Trophoblast cell (in vitro differentiated cells and primary cell): ENCODE measurements at regions not wholly inside any gene's neighbourhood (a gene's known extent, or its start where the extent isn't known, plus 50 kb on each side); places are given as distances from the start of the nearest gene placed in this dataset.
"Not testable (repeated sequence)": the region's sequence is repeated elsewhere in the genome, so short reads cannot be mapped to it uniquely, and the experiment has no call there.

ENCODE experiments used
- DNase-seq, 2 donors: peaks; one replicate each; pipeline ENCODE4 v3.0.0-alpha.2; 2016
- H2AFZ ChIP-seq: 2 replicates; pipeline ENCODE4 v1.6.1; 2013; ENCODE audit warnings: low read length, moderate library complexity, mild to moderate bottlenecking; ENCODE audit not compliant: insufficient read depth, poor library complexity
- H2AK5ac ChIP-seq: 2 replicates; pipeline ENCODE4 v1.6.1; 2013; ENCODE audit warnings: mild to moderate bottlenecking, low read length
- H2BK120ac ChIP-seq: 2 replicates; pipeline ENCODE4 v1.6.1; 2013; ENCODE audit warnings: low read length, mild to moderate bottlenecking, moderate library complexity; ENCODE audit not compliant: insufficient read depth, poor library complexity
- H2BK12ac ChIP-seq: 2 replicates; pipeline ENCODE4 v1.6.1; 2013; ENCODE audit warnings: mild to moderate bottlenecking, low read length, moderate library complexity
- H2BK5ac ChIP-seq: 2 replicates; pipeline ENCODE4 v1.6.1; 2013; ENCODE audit warnings: low read length, low read depth, moderate library complexity, mild to moderate bottlenecking; ENCODE audit not compliant: poor library complexity
- H3K14ac ChIP-seq: 2 replicates; pipeline ENCODE4 v1.6.1; 2013; ENCODE audit warnings: mild to moderate bottlenecking, low read length
- H3K18ac ChIP-seq: 2 replicates; pipeline ENCODE4 v1.6.1; 2013; ENCODE audit warnings: mild to moderate bottlenecking, low read length
- H3K23ac ChIP-seq: 2 replicates; pipeline ENCODE4 v1.6.1; 2013; ENCODE audit warnings: low read length
- H3K27ac ChIP-seq: 2 replicates; pipeline ENCODE4 v1.5.1; 2013; ENCODE audit warnings: low read depth, mild to moderate bottlenecking, inconsistent platforms, low read length, moderate library complexity
- H3K27me3 ChIP-seq: 2 replicates; pipeline ENCODE4 v1.6.1; 2013; ENCODE audit warnings: inconsistent platforms, mild to moderate bottlenecking, low read length, moderate library complexity; ENCODE audit not compliant: insufficient read depth
- H3K36me3 ChIP-seq, 2 experiments: 1 replicate in 1 of 2; 2 replicates in 1 of 2; pipeline ENCODE4 v1.6.1; 2013; ENCODE audit warnings: low read length in 2 of 2, mild to moderate bottlenecking in 2 of 2, moderate library complexity in 1 of 2; ENCODE audit not compliant: insufficient read depth in 2 of 2, control insufficient read depth in 1 of 2
- H3K4ac ChIP-seq: 2 replicates; pipeline ENCODE4 v1.6.1; 2013; ENCODE audit warnings: low read depth, mild to moderate bottlenecking, low read length, moderate library complexity
- H3K4me1 ChIP-seq, 2 experiments: 1 replicate in 1 of 2; 2 replicates in 1 of 2; pipeline ENCODE4 v1.6.1; 2013; ENCODE audit warnings: low read length in 2 of 2, mild to moderate bottlenecking in 2 of 2, moderate library complexity in 1 of 2; ENCODE audit not compliant: insufficient read depth in 2 of 2, control insufficient read depth in 1 of 2
- H3K4me2 ChIP-seq: 2 replicates; pipeline ENCODE4 v1.6.1; 2013; ENCODE audit warnings: inconsistent platforms, mild to moderate bottlenecking, low read length, moderate library complexity
- H3K4me3 ChIP-seq: 2 replicates; pipeline ENCODE4 v1.5.1; 2013; ENCODE audit warnings: mild to moderate bottlenecking, low read depth, low read length, inconsistent platforms
- H3K79me1 ChIP-seq: one replicate; pipeline ENCODE4 v1.6.1; 2013; ENCODE audit warnings: low read length
- H3K79me2 ChIP-seq: 2 replicates; pipeline ENCODE4 v1.6.1; 2013; ENCODE audit warnings: low read length, mild to moderate bottlenecking; ENCODE audit not compliant: control insufficient read depth, insufficient read depth, poor library complexity
- H3K9ac ChIP-seq: 2 replicates; pipeline ENCODE4 v1.6.1; 2013; ENCODE audit warnings: mild to moderate bottlenecking, low read length
- H3K9me3 ChIP-seq: 2 replicates; pipeline ENCODE4 v1.6.1; 2013; ENCODE audit warnings: low read depth, mild to moderate bottlenecking, control low read depth, inconsistent platforms, low read length; ENCODE audit not compliant: insufficient read depth
- H4K12ac ChIP-seq: 2 replicates; pipeline ENCODE4 v1.6.1; 2013; ENCODE audit warnings: low read depth, mild to moderate bottlenecking, low read length, moderate library complexity
- H4K8ac ChIP-seq: 2 replicates; pipeline ENCODE4 v1.6.1; 2013; ENCODE audit warnings: low read depth, mild to moderate bottlenecking, low read length, moderate library complexity
- H4K91ac ChIP-seq: one replicate; pipeline ENCODE4 v1.6.1; 2013; ENCODE audit warnings: low read depth, mild to moderate bottlenecking, low read length, moderate library complexity
- WGBS: extraction: QIAGEN DNeasy Blood & Tissue Kit; methylation state at CpG from one replicate; pipeline ENCODE4 v1.1.7; 2013; ENCODE audit warnings: missing lambda C conversion rate; ENCODE audit not compliant: insufficient read length, insufficient coverage; ENCODE audit errors: extremely low coverage; 5-methylcytosine and 5-hydroxymethylcytosine counted together

- Histone ChIP-seq H3K27ac (no peak overlapping the region), H3K4ac (no peak overlapping the region), H3K79me1 (no peaks in the 10 kb centered on the region), H2AK5ac (no peak overlapping the region), H4K8ac (no peak overlapping the region), H2BK120ac (no peak overlapping the region), H3K14ac (no peak overlapping the region), H3K4me2 (peak overlapping the region; percentile 85), H3K18ac (no peak overlapping the region), H3K27me3 (no peaks in the 10 kb centered on the region), H3K4me3 (peak overlapping the region; percentile 31), H2AFZ (peak overlapping the region; percentile 71), H3K9ac (no peak overlapping the region), H3K79me2 (no peaks in the 10 kb centered on the region), H4K91ac (no peak overlapping the region), H3K9me3 (peaks cover 3% of the 10 kb centered on the region), H3K4me1 (peaks cover 0 to 2% of the 10 kb centered on the region in 2 experiments), H2BK5ac (no peak overlapping the region), H3K36me3 (no peaks in the 10 kb centered on the region), H4K12ac (no peak overlapping the region), H3K23ac (no peak overlapping the region), H2BK12ac (no peak overlapping the region)
- no CpG with 5 or more reads among the region's 24 CpGs for WGBS
- DNase-seq: no peak
Observed at GRCh38 chr2:153287109-153287801, 191.3 kb downstream of the RPRM start.

GRCh38 chr2:153268941-153269461 lies 209.6 kb downstream of the RPRM start:
- peaks cover 4% of the 10 kb centered on the region for H3K9me3 ChIP-seq
- H3K79me2 ChIP-seq: no peaks in the 10 kb centered on the region
- no peak overlapping the region for H3K14ac ChIP-seq
- no peak overlapping the region for H3K4me2 ChIP-seq
- no peak overlapping the region for H3K4ac ChIP-seq
- H3K27ac ChIP-seq: no peak overlapping the region
- H3K4me3 ChIP-seq: no peak overlapping the region
- H2BK5ac ChIP-seq: no peak overlapping the region
- no peaks in the 10 kb centered on the region for H3K79me1 ChIP-seq
- no peak overlapping the region for H4K12ac ChIP-seq
- no peak overlapping the region for H4K8ac ChIP-seq
- no peak overlapping the region for H2AFZ ChIP-seq
- H3K23ac ChIP-seq: no peak overlapping the region
- no peak overlapping the region for H3K18ac ChIP-seq
- no peak overlapping the region for H4K91ac ChIP-seq
- no peak overlapping the region for H2BK120ac ChIP-seq
- no peak overlapping the region for H2BK12ac ChIP-seq
- H3K4me1 ChIP-seq: no peaks in the 10 kb centered on the region
- no peak for DNase-seq
- H3K9ac ChIP-seq: no peak overlapping the region
- H3K27me3 ChIP-seq: no peaks in the 10 kb centered on the region
- H3K36me3 ChIP-seq: no peaks in the 10 kb centered on the region
- no peak overlapping the region for H2AK5ac ChIP-seq

DNA sequence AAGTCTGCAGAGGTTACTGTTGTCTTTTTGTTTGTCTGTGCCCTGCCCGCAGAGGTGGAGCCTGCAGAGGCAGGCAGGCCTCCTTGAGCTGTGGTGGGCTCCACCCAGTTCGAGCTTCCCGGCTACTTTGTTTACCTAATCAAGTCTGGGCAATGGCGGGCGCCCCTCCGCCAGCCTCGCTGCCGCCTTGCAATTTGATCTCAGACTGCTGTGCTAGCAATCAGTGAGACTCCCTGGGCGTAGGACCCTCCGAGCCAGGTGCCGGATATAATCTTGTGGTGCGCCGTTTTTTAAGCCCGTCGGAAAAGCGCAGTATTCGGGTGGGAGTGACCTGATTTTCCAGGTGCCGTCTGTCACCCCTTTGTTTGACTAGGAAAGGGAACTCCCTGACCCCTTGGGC lies 221.7 kb downstream of the RPRM start:
- not testable (repeated sequence) for H3K18ac ChIP-seq, H4K91ac ChIP-seq, H3K9me3 ChIP-seq, H4K8ac ChIP-seq, H3K79me1 ChIP-seq, H3K27me3 ChIP-seq, H2BK5ac ChIP-seq, H3K79me2 ChIP-seq, H3K4me1 ChIP-seq, H3K4me3 ChIP-seq, H2BK120ac ChIP-seq, H3K4me2 ChIP-seq, H3K9ac ChIP-seq, DNase-seq, H3K27ac ChIP-seq, H2AFZ ChIP-seq, H3K36me3 ChIP-seq, H2AK5ac ChIP-seq, H4K12ac ChIP-seq, H3K23ac ChIP-seq, H2BK12ac ChIP-seq, H3K14ac ChIP-seq, H3K4ac ChIP-seq
- WGBS: no CpG with 5 or more reads among the region's 18 CpGs

DNA sequence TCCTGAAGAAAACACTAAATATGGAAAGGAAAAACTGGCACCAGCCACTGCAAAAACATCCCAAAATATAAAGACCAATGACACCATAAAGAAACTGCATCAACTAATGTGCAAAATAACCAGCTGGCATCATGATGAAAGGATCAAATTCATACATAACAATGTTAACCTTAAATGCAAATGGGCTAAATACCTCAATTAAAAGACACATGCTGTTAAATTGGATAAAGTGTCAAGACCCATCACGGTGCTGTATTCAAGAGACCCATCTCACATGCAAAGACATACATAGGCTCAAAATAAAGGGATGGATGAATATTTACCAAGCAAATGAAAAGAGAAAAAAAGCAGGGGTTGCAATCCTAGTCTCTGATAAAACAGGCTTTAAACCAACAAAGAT lies 231.9 kb downstream of the RPRM start:
- H2BK12ac ChIP-seq, H3K36me3 ChIP-seq, H3K9me3 ChIP-seq, H3K4me1 ChIP-seq, H4K8ac ChIP-seq, H3K4me2 ChIP-seq, H3K79me1 ChIP-seq, H3K23ac ChIP-seq, H4K91ac ChIP-seq, H4K12ac ChIP-seq, H2AFZ ChIP-seq, H3K4ac ChIP-seq, H2AK5ac ChIP-seq, H2BK5ac ChIP-seq, H2BK120ac ChIP-seq, H3K27me3 ChIP-seq, DNase-seq, H3K27ac ChIP-seq, H3K4me3 ChIP-seq, H3K18ac ChIP-seq, H3K79me2 ChIP-seq, H3K9ac ChIP-seq, H3K14ac ChIP-seq: not testable (repeated sequence)
- no CpG with 5 or more reads among the region's 1 CpG for WGBS
